Activated CD4-positive, CD25-positive, alpha-beta regulatory T cell (primary cell): ENCODE measurements at regions not wholly inside any gene's neighbourhood (a gene's known extent, or its start where the extent isn't known, plus 50 kb on each side); places are given as distances from the start of the nearest gene placed in this dataset.

ENCODE experiments used
- DNase-seq, 4 experiments: peaks; one replicate each; lab custom pipeline; 2025; lab: John Stamatoyannopoulos, UW

- DNase-seq = no peak
Measured at GRCh38 chr16:85344502-85345128, 232.3 kb upstream of the CIBAR2 start.

DNA sequence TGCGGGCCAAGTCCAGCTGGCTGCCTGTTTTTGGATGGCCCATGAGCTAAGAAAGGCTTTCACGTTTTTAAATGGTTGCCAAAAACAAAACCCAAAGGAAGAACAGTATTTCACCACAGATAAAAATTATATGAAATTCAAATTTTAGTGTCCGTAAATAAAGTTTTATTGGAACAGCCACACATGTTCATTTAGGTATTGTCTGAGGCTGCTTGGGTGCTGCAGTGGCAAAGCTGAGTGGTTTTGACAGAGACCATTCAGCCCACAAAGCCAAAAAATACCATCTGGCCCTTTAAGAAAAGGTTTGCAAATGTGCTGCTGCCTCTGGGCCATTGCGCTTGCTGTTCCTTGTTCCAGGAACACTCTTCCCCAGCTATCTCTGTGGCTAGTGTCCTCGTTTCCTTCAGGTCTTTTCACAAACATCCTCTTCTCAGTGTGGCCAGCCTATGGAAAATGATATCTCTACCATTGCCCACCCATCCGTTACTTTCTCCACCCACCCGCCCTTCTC lies 232.9 kb upstream of the CIBAR2 start:
- DNase-seq = no peak

GRCh38 chr16:85346404-85347212 lies 234.3 kb upstream of the CIBAR2 start:
- no peak for DNase-seq

GRCh38 chr16:85347213-85347591 lies 234.9 kb upstream of the CIBAR2 start:
- DNase-seq = no peak

DNA sequence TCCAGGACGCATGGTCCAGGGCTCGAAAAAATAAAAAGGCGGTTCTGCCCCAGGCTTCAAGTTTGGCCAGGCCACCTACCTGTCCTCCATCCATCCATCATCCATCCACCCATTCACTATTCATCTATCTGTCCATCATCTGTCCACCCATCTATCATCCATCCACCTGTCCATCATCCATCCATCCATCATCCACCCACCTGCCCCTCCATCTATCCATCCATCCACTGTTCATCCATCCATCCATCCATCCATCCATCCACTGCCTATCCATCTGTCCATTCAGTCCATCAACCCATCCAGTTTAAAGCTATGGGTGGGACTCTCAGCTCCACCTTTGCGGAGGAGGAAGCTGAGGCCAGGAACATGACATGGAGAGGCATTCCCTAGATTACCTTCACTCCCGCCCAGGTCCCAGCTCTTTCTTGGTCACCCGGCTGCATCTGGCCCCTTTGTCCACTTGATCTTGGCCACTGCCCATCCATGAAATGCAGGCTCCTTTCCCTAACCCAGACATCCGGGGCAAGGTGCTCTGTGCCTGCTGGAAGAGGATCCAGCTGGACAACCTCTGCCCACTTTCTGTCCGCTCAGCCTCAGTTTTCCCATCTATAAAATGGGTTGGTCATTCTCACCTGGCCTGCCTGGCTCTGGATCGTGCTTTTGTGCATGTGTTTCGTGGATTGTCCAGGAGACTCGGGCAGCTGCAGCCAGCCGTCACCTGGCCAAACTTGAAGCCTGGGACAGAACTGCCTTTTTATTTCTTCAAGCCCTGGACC lies 236.0 kb upstream of the CIBAR2 start:
- DNase-seq = no peak

GRCh38 chr16:85348911-85349334 lies 236.7 kb upstream of the CIBAR2 start:
- no peak for DNase-seq

DNA sequence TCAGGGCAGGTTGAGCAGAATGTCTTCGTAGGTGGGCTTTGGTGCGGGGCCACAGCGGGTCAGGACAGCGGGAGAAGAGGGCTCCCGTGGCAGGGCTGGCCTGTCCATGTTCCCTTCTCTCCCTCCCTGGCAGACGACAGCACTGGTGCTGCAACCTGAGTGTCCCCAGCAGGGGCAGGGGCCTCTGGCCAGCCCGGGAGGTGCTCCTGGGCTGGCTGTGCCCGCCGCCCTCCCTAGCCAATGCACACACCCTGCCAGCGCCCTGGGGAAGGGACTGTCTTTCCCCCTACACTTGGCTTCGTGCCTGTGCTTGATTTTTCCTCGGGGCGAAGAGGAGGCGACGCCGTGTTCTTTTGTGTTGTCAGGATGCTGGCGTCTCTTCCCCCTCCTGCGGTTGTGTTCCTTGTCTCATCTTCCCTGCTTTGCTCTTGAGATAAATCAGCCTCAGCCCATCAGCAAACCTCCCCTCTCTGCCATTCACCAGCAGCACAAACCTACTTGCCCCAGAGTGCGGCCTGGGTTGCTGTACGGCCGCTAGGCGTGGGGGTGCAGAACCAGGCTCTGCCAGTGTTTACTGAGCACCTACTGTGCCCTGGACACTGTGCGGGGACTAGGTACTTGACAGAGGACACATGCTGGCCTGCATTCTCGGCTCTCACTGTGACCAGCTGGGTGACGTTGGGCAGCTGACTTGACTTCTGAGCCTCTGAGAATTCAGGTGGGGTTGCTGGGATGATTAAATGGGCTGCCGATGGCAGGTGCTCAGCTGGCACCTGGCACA lies 237.3 kb upstream of the CIBAR2 start:
- no peak for DNase-seq

- no peak for DNase-seq
Measured at GRCh38 chr16:85350146-85350728, 238.0 kb upstream of the CIBAR2 start.

DNA sequence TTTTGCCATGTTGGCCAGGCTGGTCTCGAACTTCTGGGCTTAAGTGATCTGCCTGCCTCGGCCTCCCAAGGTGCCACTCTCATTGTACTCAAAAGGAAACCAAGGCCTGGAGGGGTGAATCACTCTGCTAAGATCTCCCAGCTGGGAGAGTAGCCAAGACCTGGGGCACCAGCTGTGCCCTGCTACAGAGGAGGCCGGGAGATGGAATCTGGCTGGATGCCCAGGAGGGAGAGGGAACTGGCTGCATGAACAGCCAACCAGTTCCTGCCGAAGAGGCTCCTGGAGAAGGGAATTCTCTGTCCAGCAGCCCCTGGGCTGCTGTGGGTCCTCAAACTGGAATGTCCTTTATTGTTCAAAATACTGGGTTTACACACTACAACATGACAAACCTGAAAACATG lies 238.7 kb upstream of the CIBAR2 start:
- DNase-seq = no peak

DNA sequence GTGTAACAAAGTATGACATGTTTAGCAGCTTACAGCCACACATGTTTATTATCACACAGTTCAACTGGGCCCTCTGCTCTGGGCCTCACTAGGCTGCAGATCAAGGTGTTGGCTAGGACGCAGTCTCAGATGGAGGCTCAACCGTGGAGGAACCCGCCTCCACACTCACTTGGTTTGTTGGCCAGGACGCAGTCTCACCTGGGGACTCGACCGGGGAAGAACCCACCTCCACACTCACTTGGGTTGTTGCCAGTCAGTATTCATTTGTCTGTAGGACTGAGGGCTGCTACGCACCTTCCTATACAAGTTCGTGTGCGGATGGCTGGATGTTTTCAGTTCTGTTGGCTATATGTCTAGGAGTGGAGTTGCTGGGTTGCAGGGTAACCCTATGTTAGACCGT lies 240.7 kb upstream of the CIBAR2 start:
- no peak for DNase-seq

- no peak for DNase-seq
Measured at GRCh38 chr16:85353839-85354685, 241.8 kb upstream of the CIBAR2 start.

DNA sequence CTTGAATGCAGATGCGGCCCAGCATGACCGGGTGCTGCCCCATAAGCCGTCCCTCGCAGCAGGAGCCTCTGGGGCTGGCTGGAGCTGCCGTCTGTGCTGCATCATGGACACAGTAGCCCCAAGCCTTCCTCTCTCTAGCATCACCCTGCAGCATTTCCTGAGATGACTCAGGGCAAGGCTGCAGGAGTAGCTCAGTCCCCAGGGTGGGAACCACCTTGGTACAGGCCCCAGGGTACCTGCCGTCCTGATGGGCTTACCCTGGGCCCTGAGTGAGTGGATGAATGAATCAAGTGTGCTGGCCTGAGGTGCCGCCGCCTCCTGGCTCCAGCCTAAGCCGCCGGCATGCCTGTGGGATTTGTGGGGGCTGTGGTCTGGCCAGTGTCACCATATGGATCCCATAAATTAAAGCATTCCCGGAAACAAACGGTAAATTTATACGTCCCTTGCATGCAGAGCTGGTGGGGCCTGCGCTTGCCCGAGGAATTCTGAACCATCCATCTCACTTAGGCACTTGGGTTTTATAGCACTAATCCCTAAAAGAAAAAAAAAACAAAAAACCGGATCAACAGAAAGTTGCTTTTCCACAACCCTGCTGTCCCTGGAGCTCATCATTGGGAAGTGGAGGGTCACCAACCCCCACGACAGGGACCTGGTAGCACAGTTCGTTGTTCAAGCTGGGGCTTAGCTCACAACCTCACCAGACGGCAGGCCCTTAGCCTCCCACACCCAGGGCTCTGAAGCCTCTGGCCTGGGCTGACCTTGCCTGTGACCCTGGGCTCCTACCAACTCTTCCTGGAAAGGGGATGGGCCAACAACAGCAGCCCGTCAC lies 242.6 kb upstream of the CIBAR2 start:
- no peak for DNase-seq

DNA sequence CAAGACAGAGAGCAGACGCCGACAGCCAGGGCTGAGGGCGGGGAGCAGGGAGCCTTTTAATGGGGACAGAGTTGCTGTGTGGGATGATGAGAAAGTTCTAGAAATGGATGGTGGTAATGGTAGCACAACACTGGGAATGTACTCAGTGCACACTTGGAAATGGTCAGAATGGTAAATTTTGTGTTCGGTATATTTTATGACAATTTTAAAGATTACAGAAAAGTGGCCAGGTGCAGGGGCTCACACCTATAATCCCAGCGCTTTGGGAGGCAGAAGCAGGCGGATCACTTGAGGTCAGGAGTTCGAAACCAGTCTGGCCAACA lies 243.2 kb upstream of the CIBAR2 start:
- no peak for DNase-seq

- DNase-seq = no peak
Measured at GRCh38 chr16:85356157-85356556, 243.9 kb upstream of the CIBAR2 start.

DNA sequence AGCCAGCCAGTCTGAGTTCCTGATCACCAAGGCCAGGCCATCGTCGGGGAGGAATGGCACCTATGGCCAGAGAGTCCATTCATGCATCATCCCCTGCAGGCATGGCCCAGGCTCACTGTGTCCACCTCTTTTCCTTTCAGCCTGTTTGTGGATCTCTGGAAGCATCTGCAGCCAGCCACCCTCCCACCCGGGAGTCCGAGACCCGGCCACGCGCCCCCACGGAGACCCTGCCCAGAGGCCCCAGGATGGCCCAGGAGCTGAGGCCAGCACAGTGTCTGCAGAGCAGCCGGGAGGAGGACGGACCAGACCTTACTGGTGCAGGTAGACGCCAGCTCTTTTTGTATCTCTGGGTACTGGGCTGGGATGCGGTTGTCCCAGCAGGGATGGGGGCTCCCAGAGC lies 245.1 kb upstream of the CIBAR2 start:
- no peak for DNase-seq

- DNase-seq = no peak
Measured at GRCh38 chr16:85357924-85358505, 245.7 kb upstream of the CIBAR2 start.

DNA sequence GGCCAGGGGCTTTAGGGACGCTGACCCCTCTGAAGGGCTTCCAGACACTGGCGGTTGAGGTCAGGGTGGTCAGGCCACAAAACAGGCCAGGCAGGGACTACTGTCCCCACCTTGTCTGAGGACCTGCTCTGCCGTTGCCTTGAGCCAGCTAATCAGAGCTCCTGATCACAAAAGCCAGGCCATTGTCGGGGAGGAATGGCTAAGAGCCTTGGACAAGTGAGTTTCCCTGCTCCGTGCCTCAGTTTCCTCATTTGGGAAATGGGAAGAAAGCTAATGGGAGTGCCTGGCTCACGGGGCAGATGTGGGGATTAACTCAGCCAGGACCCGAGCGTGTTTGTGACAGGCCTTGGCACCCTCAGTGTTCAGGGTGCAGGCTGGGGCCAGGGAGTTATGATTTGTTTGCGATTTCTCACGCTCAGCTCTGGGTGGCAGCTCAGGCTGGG lies 246.5 kb upstream of the CIBAR2 start:
- no peak for DNase-seq

- no peak for DNase-seq
Measured at GRCh38 chr16:85359147-85359822, 247.0 kb upstream of the CIBAR2 start.
